GM19467 (cell line): ENCODE measurements at regions not wholly inside any gene's neighbourhood (a gene's known extent, or its start where the extent isn't known, plus 50 kb on each side); places are given as distances from the start of the nearest gene placed in this dataset.

Experiments
- ATAC-seq: cut with Tn5 transposase; IDR thresholded peaks from one replicate; pipeline ENCODE4 v1.9.1; 2021; ENCODE audit warnings: mild to moderate bottlenecking, moderate library complexity; ENCODE audit not compliant: unreplicated experiment

DNA sequence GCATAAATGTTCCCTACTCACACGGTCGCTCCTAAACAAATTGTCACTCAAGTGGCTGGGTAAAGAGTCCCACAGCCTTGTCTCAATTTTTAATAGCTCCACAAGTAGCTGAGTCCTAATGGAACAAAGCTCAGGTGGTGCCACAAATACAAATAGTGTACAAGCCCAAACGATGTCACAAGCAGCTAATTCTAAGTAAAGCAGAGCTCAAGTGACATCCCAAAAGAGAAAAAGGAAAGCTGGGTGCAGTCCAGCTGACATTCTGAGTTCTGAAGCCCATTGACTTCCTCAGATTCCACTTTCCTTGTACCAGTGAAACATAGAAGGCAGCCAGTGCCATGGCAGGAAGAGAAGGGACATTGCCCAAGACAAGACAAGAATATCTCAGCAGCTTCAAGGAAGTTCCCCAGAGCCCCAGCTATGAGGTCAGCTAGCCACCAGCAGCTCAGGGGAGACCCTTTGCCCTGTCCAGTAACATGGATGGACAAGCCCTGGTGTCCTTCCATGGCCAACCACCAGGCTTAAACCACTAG lies 231.2 kb upstream of the SGCD start:
- no peak for ATAC-seq

- ATAC-seq: no peak
Observed at GRCh38 chr5:156096259-156096658, 230.7 kb upstream of the SGCD start.

DNA sequence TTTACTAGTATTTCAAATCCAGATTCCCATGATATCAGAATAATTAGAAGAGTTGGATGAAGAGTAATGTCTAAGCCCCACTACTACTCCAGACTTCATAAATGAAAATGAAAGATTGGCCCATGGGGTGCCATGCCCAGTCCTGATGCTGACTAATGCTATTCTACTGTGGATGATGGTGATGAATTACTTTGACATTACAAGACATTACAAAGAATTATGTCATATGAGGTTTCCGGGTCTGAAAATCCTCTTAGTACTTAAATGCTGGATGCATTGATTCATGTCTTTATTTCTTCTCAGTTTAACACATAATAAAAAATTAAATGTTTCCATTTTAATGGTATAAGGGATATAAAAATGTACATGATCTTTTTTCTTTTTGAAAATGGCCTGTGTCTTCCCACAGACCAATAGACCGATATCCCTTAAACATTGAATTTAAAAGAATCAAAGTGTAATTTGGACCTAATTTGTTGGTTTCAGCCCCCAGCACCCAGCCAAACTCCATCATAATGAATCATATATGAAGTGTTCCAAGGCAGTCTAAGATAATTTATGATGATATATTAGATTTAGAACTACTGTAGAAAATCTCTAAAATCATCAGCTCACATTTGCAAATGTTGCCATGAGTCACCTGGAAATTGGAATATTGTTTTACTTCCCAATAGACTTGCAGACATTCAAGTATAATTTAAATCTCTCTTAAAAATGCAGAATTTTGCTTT lies 223.6 kb upstream of the SGCD start:
- no peak for ATAC-seq

DNA sequence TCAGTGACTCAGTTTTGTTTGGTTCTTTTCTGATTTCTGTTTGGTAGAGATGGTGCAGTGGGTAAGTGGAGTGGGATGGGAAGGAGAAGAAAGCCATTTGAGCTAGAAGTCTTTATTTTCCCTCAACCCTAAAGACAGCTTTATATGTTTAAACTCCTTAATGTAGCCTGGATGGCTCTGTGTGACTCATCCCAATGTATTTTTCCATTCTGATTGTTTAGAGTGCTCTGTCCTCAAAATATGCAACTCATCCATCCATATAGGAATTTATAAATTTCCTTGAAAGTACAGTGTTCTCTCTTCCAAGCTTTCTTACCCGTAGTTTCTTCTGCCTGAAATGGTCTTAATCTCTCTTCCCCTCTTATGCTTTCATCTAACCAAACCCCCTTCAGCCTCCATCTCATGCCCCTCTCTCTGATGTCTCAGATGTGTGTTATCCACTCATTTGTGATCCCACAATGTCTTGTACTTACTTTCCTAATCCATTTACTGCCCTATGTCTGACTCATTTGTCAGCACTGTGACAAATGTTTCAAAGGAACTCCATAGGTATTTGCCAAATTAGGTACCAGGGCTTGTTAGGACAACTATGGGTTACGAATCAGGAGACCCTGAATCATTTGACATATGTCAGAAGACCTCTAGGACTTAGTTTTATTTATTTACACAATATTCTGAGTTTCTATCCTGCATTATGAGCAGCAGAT lies 217.5 kb upstream of the SGCD start:
- ATAC-seq: no peak

DNA sequence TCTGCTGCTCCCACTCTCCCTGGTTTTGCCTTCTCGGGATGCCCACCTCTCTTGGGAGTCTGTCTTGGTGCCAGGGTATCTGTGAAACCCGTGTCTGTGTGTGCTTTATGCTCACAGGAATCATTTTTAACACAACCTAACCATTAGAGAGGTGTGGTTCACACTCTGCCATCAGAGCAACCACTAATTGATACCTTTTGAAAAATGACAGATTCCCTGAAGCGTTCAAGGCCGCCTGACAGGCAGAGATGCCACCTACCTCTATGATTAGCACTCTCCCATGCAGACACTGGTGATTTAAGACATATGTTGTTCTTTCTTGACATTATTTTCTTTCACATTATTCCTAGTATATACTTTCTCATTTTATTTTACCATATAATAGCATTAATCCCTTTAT lies 207.3 kb upstream of the SGCD start:
- ATAC-seq: no peak

DNA sequence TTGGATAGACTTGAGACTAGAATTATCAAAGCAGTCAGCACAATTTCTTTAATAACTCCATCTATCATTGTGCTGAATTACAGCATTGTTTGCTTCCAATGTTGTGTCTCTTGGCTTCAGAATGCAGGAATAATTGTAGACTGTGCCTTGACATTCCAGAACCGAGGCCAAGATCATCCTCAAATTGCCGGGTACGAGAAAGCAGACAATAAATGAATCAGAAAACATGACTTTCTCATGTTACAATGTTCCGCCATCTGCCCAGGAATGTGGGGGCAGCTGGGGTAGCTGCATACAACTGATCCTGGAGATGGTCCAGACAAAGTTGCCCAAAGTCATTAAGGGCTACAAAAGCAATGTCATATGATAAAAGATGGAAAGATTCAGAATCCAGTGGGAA lies 206.2 kb upstream of the SGCD start:
- no peak for ATAC-seq

DNA sequence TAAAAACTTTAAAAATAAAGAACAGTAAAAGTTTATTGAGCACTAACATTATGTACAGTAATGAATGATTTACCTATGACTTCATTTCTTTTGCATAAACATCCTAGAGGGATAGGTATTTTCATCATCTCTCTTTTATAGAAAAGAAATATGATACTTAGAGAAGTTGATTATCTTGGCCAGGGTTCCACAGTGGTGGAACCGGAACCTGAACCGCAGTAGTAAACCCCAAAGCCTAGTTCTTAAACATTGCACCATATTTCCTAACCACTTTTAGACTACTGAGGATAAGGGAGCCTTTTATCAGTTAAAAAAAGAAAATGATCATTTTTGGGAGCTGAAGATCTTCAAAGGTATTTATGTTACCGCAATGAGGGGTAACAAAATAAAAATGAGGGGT lies 205.7 kb upstream of the SGCD start:
- ATAC-seq: no peak

DNA sequence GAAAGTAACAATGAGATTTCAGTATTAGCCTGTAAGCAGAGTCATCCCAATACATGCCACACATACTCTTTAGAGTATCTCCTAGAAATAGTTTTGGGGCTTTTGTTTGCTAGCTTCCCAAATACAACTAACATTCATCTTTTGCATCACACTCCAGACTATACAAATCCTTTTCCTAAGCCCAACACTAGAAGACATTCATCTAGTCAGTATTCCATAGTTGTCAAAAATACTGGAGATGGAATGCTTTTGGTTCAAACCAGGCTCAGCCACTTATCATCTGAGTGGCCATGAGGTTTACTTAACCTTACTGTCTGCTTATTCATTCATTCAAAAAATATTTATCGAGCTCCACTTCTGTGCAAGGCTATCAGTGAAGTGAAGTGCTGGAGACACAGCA lies 205.1 kb upstream of the SGCD start:
- no peak for ATAC-seq

DNA sequence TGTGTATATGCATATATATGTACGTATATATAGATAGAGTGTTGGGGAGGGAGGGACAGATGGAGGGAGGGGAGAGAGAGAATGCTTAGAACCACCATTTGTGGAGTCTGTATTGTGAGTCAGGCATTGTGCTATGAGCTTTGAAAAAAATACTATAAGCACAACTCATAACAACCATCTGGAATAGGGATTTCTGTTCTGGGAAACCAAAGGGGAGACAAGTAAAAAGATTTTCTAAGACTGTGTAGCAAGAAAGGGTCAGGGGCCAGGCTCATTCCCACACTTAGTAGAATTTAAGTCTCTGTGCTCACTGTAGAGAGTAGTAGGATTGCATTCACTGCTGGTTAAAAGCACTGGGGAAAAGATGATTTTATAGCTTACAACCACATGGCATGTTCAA lies 202.3 kb upstream of the SGCD start:
- ATAC-seq: no peak

- ATAC-seq: no peak
Observed at GRCh38 chr5:156125118-156125517, 201.8 kb upstream of the SGCD start.

DNA sequence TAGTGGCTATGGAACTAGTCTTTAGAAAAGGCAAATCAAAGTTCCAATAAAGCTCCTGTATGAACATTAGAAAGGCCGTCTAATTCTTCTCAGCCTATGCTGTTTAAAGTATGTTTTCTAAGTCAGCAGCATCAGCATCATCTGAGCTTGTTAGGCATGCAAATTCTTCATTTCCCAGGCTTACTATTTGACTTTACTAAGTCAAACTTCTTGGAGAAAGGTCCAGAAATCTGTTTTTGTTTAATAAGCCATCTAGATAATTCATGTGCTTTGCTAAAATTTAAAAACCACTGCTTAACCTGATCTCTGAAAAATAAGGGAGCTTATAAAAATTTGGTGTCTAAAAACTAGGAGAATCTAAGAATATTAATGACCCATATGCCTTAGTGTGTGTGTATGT lies 200.2 kb upstream of the SGCD start:
- ATAC-seq: no peak

- ATAC-seq: no peak
Observed at GRCh38 chr5:156128026-156128425, 198.9 kb upstream of the SGCD start.

DNA sequence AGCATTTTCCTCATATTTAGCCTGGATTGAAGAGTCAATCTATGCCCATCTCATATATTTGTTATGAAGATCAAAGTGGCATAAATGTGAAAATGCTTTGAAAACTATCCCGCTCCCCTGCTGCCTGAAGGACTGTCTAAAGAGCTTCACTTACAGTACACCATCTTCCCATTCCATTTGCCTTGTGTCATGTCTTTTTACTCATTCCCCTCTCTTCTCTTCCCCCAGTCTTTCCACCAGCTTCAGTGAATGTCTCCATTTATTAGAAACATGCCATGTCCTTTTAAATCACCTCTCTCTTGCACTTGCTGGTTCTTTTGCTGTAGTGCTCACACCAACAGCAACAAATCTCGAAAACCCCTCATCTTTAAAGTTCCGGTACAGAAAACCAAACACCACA lies 192.7 kb upstream of the SGCD start:
- no peak for ATAC-seq

DNA sequence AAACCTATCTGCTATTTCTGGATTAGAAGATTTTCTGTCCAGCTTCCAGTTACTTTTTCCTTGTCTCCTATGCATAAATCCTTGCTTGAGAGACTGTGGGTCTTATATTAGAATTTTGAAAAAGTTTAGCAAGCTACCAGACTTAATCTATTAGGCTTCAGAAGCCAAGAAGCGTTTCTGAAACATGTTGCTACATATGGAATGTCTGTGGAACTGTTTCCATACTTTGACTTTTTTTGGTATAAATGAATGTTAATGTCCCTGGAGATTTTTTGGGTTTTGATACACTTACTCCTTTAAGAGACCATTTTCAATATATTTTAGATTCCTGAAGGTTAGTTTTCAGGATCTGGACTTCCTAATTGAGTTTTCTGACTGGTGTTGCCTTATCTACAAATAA lies 191.4 kb upstream of the SGCD start:
- no peak for ATAC-seq

- ATAC-seq: no peak
Observed at GRCh38 chr5:156137071-156137869, 189.7 kb upstream of the SGCD start.

DNA sequence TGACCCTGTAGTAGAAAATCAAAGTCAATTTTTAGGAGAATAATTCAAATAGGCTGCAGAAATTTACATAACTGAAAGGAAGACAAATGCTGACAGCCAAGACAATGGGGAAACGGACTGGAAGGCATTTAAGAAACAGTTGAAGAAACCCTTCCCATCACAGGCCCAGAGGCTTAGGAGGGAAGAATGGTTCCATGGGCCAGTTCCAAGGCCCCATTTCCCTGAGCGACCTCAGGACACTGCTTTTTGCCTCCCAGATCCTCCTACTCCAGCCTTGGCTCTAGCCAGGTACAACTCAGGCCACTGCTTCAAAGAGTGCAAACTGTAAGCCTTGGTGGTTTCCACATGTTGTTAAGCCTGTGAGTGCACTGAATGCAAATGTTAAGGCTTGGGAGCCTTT lies 184.1 kb upstream of the SGCD start:
- ATAC-seq: no peak

DNA sequence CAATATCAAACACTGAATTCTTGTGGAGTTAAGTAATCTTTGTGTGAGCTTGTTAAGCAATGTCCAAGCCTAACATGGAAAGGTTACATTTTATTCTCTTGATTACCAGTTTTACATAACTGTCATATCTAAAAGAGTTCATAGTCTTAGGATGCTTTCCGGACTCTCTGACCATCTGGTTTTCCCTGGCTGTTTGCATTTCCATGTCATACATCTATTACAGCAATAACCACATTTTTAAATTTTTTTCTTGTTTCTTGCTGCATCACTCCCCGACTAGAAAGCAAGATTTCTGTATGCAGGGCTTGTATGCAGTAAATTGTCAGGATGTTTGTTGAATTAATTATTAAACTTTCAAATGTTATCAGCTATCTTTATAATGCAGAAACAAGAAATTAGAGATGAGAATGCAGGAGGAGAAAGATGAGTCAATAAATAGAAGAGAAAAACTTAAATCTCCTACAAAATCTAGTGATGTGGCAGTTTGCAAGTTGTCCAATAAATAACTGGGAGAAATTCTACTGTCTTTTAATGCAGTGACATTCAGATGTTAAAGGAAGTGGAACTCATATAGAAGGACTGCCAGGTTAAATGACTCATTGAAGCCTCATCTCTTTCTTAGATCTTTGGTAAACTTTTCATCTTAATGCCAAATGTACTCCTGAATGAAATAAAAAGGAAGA lies 179.6 kb upstream of the SGCD start:
- ATAC-seq: no peak

DNA sequence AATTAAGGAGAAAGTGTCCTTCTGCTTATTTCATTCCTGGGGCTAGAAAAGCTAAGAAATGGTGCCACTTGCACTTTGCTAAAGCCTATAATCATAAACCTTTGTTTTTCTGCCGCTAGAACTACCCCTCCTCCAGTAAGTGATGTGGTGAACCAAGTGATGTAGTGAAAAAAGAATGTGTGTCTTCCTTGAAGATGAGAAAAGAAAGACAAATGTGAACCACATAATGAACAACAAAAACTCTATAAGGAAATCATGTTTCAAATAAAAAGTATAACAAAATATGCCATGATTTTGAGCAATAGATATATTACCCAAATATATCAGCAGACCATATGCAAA lies 179.0 kb upstream of the SGCD start:
- ATAC-seq: no peak

GRCh38 chr5:156148301-156148700 lies 178.7 kb upstream of the SGCD start:
- no peak for ATAC-seq

DNA sequence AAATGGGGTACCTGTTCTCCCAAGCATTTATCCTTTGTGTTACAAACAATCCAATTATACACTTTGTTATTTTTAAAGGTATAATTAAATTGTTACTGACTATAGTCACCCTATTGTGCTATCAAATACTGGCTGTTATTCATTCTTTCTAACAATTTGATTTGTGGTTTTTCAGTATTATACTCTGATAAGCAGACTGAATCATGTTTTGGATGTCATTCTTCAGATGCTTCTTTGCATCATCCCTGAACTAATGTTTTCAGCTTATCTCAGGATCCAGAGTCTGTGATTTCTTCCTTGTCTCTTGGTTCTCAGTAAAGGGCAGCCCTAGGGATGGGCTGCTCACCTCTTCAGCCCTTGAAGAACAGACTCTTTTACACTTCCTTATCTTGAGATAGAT lies 177.8 kb upstream of the SGCD start:
- ATAC-seq: no peak

DNA sequence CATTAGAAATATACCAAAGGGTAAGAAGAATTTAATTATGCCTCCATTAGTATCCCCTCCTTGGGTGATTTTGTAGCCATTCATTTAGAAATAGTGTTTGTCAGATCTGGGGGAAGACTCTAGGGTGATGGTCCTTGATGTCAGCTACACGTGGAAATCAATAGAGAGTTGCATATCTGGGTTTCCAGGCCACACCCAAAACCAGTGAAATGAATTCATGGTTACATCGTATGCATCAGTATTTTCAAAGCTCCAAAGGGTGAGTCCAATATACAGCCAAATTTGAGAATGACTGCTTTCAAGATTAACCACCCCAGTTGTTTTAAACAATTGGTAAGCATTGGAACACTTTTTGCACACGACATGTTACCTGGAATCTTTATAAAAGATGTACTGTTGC lies 173.4 kb upstream of the SGCD start:
- no peak for ATAC-seq
